ENCODE measurements at regions not wholly inside any gene's neighbourhood (a gene's known extent, or its start where the extent isn't known, plus 50 kb on each side); places are given as distances from the start of the nearest gene placed in this dataset.

GRCh38 chr11:91837411-91838330 is 386.9 kb upstream of the FAT3 start:
- DNase-seq (ENCODE audit: low read depth), result no peak
- TF ChIP-seq, protein P1, sequence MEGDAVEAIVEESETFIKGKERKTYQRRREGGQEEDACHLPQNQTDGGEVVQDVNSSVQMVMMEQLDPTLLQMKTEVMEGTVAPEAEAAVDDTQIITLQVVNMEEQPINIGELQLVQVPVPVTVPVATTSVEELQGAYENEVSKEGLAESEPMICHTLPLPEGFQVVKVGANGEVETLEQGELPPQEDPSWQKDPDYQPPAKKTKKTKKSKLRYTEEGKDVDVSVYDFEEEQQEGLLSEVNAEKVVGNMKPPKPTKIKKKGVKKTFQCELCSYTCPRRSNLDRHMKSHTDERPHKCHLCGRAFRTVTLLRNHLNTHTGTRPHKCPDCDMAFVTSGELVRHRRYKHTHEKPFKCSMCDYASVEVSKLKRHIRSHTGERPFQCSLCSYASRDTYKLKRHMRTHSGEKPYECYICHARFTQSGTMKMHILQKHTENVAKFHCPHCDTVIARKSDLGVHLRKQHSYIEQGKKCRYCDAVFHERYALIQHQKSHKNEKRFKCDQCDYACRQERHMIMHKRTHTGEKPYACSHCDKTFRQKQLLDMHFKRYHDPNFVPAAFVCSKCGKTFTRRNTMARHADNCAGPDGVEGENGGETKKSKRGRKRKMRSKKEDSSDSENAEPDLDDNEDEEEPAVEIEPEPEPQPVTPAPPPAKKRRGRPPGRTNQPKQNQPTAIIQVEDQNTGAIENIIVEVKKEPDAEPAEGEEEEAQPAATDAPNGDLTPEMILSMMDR (conservative IDR thresholded peaks at IDR 0.05; ENCODE audit: low read depth, low read length), result no peak
- H3K4me3 ChIP-seq (ENCODE audit: low read depth, low read length), result no peak overlapping the region

- H3K4me3 ChIP-seq (ENCODE audit: low read depth, low read length), result no peak overlapping the region
- TF ChIP-seq, protein P1 (conservative IDR thresholded peaks at IDR 0.05; ENCODE audit: low read depth, low read length), result no peak
- DNase-seq (ENCODE audit: low read depth), result no peak
Observed at GRCh38 chr11:91835051-91835560, 389.5 kb upstream of the FAT3 start.

DNA sequence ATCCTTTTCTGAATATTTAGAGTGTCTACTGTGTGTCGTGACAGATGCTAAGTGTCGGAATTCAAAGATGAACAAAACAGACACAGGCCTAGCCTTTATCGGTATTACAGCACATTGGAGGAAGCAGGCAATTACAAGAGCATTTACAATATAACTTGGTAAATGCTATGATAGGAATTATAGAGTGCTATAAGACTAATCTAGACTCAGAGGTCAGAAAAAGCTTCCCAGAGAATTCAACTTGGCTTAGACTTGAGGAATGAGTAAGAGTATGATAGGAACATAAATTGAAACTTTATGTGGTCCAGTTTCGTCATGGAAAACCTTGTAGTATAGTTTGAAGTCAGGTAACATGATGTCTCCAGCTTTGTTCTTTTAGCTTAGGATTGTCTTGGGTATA is 395.7 kb upstream of the FAT3 start:
- TF ChIP-seq, protein P1 (conservative IDR thresholded peaks at IDR 0.05; ENCODE audit: low read depth, low read length), result no peak
- DNase-seq (ENCODE audit: low read depth), result no peak
- H3K4me3 ChIP-seq (ENCODE audit: low read depth, low read length), result no peak overlapping the region

GRCh38 chr11:91825777-91826176 is 398.8 kb upstream of the FAT3 start:
- DNase-seq (ENCODE audit: low read depth), result no peak
- H3K4me3 ChIP-seq (ENCODE audit: low read depth, low read length), result no peak overlapping the region
- TF ChIP-seq, protein P1 (conservative IDR thresholded peaks at IDR 0.05; ENCODE audit: low read depth, low read length), result no peak

GRCh38 chr11:91823252-91823830 is 401.3 kb upstream of the FAT3 start:
- H3K4me3 ChIP-seq (ENCODE audit: low read depth, low read length), result no peak overlapping the region
- no peak for DNase-seq (ENCODE audit: low read depth)
- TF ChIP-seq, protein P1 (conservative IDR thresholded peaks at IDR 0.05; ENCODE audit: low read depth, low read length), result no peak

GRCh38 chr11:91822805-91823204 is 401.8 kb upstream of the FAT3 start:
- TF ChIP-seq, protein P1 (conservative IDR thresholded peaks at IDR 0.05; ENCODE audit: low read depth, low read length), result no peak
- no peak for DNase-seq (ENCODE audit: low read depth)
- H3K4me3 ChIP-seq (ENCODE audit: low read depth, low read length), result no peak overlapping the region
